Endothelial cell of umbilical vein (primary cell): ENCODE measurements at regions not wholly inside any gene's neighbourhood (a gene's known extent, or its start where the extent isn't known, plus 50 kb on each side); places are given as distances from the start of the nearest gene placed in this dataset.

Experiments
- BruUV-seq: library from RNA; stranded (reverse); fragments of 400-500 nt; replicated peaks from 2 replicates; lab custom pipeline; 2021; lab: Mats Ljungman, UMichigan
- CTCF ChIA-PET: fragments of 300-600, 350-600 bp; sonication (Branson Sonifier 250); formaldehyde crosslinking; loops from one replicate; lab custom pipeline; 2021; ENCODE audit warnings: antibody characterized with exemption, inconsistent platforms; lab: Charles Lee
- POLR2A ChIA-PET: fragments of 300-600, 350-600 bp; sonication (Branson Sonifier 250); formaldehyde crosslinking; loops from one replicate; lab custom pipeline; 2021; ENCODE audit warnings: antibody characterized with exemption, inconsistent platforms; lab: Charles Lee
- DNase-seq: peaks from one replicate; pipeline ENCODE4 v3.0.0-alpha.2; 2011; ENCODE audit warnings: low read depth, low spot score
- FAIRE-seq: peaks from 2 replicates; lab custom pipeline; 2011; peaks lifted over from hg19 to GRCh38; lab: Jason Lieb, UNC
- H2AFZ ChIP-seq: 2 replicates; pipeline ENCODE4 v1.6.0; 2012; ENCODE audit warnings: low read depth, low read length, control low read depth, inconsistent platforms
- H3K27ac ChIP-seq: 2 replicates; pipeline ENCODE4 v1.5.1; 2011; ENCODE audit warnings: low read depth, mild to moderate bottlenecking, control low read depth, low read length, moderate library complexity; ENCODE audit not compliant: insufficient read depth
- H3K27me3 ChIP-seq, 2 experiments: 2 replicates each; pipeline versions ENCODE4 v1.6.0 to v1.6.1; 2011; ENCODE audit warnings: low read length in 2 of 2, mixed read lengths in 1 of 2; ENCODE audit not compliant: control insufficient read depth in 2 of 2, insufficient read depth in 2 of 2
- H3K36me3 ChIP-seq, 2 experiments: 2 replicates in 1 of 2; 3 replicates in 1 of 2; pipeline ENCODE4 v1.5.1; 2011; ENCODE audit warnings: low read length in 2 of 2, mild to moderate bottlenecking in 1 of 2, moderate library complexity in 1 of 2; ENCODE audit not compliant: control insufficient read depth in 2 of 2, insufficient read depth in 2 of 2; ENCODE audit errors: extremely low read depth in 1 of 2
- H3K4me1 ChIP-seq: 3 replicates; pipeline ENCODE4 v1.5.1; 2011; ENCODE audit warnings: mild to moderate bottlenecking, low read length; ENCODE audit not compliant: control insufficient read depth, insufficient read depth; ENCODE audit errors: extremely low read depth
- H3K4me2 ChIP-seq: 2 replicates; pipeline ENCODE4 v1.6.1; 2011; ENCODE audit warnings: low read length, control low read depth, mixed read lengths; ENCODE audit not compliant: insufficient read depth
- H3K4me3 ChIP-seq, 3 experiments: fragments of 200-600 bp in 1 of 3; sonication (generic), shearing (Covaris generic) in 1 of 3; replicated peaks in 1 of 3; 2 replicates each; pipeline ENCODE4 v1.5.1; 2011 to 2016; ENCODE audit warnings: control low read depth in 3 of 3, low read length in 3 of 3, mild to moderate bottlenecking in 2 of 3, inconsistent platforms in 1 of 3, low read depth in 1 of 3, moderate library complexity in 1 of 3; ENCODE audit not compliant: insufficient read depth in 1 of 3
- H3K79me2 ChIP-seq: 2 replicates; pipeline ENCODE4 v1.6.0; 2012; ENCODE audit warnings: low read length, inconsistent platforms; ENCODE audit not compliant: control insufficient read depth, insufficient read depth
- H3K9ac ChIP-seq: replicated peaks from 2 replicates; pipeline ENCODE3; 2011; ENCODE audit warnings: low read length, control low read depth; ENCODE audit not compliant: insufficient read depth; ENCODE audit errors: extremely low read depth
- H3K9me1 ChIP-seq: replicated peaks from 3 replicates; pipeline ENCODE4 v1.6.0; 2011; ENCODE audit warnings: mild to moderate bottlenecking, low read length; ENCODE audit not compliant: control insufficient read depth, insufficient read depth; ENCODE audit errors: extremely low read depth
- H3K9me3 ChIP-seq: replicated peaks from 2 replicates; pipeline ENCODE4 v1.5.1; 2012; ENCODE audit warnings: low read length, inconsistent platforms; ENCODE audit not compliant: control insufficient read depth, insufficient read depth
- H4K20me1 ChIP-seq: replicated peaks from 2 replicates; pipeline ENCODE3; 2011; ENCODE audit warnings: mild to moderate bottlenecking, low read length; ENCODE audit not compliant: control insufficient read depth, insufficient read depth; ENCODE audit errors: extremely low read depth
- CTCF ChIP-seq, 2 donors: IDR thresholded peaks; 1 replicate in 1 of 2; 2 replicates in 1 of 2; pipeline ENCODE4 v1.5.1; 2011; ENCODE audit warnings: low read length in 2 of 2, mild to moderate bottlenecking in 2 of 2, moderate library complexity in 2 of 2, control low read depth in 1 of 2, inconsistent platforms in 1 of 2, low read depth in 1 of 2; ENCODE audit not compliant: insufficient read depth in 1 of 2; ENCODE audit errors: extremely low read depth in 1 of 2
- EZH2 ChIP-seq: IDR thresholded peaks from 2 replicates; pipeline ENCODE4 v1.6.1; 2012; ENCODE audit warnings: borderline replicate concordance, low read depth, mild to moderate bottlenecking, moderate library complexity, low read length, inconsistent platforms; ENCODE audit not compliant: severe bottlenecking
- FOS ChIP-seq: IDR thresholded peaks from 2 replicates; pipeline ENCODE4 v1.6.1; 2011; ENCODE audit warnings: mild to moderate bottlenecking, low read length, moderate library complexity, borderline replicate concordance; ENCODE audit not compliant: insufficient read depth
- GATA2 ChIP-seq: IDR thresholded peaks from 2 replicates; pipeline ENCODE4 v1.7.0; 2011; ENCODE audit warnings: low read depth, mild to moderate bottlenecking, moderate library complexity, mixed read lengths, low read length; ENCODE audit not compliant: insufficient read length, insufficient read depth
- JUN ChIP-seq: IDR thresholded peaks from 2 replicates; pipeline ENCODE4 v1.6.1; 2011; ENCODE audit warnings: borderline replicate concordance, low read depth; ENCODE audit not compliant: insufficient read length, insufficient read depth
- MAX ChIP-seq: IDR thresholded peaks from 2 replicates; pipeline ENCODE4 v1.6.1; 2011; ENCODE audit not compliant: insufficient read depth, insufficient read length
- MYC ChIP-seq: IDR thresholded peaks from one replicate; pipeline ENCODE4 v1.6.1; 2011; ENCODE audit warnings: mild to moderate bottlenecking, low read depth, low read length
- POLR2A ChIP-seq: IDR thresholded peaks from 2 replicates; pipeline ENCODE4 v1.6.1; 2012; ENCODE audit warnings: low read depth, mild to moderate bottlenecking, control low read depth, low read length
- POLR2AphosphoS5 ChIP-seq: IDR thresholded peaks from 2 replicates; pipeline ENCODE4 v1.6.1; 2012; ENCODE audit warnings: low read depth, mild to moderate bottlenecking, control low read depth, low read length, moderate library complexity; ENCODE audit not compliant: insufficient read depth
- dilution Hi-C: fragments of 300-500 bp; cut with MboI; formaldehyde crosslinking; loops from one replicate; pipeline ENCODE4 v1.15.0; 2019; ENCODE audit warnings: low sequenced_read_pairs; ENCODE audit not compliant: extremely low pct_ligation_motif_present
- intact Hi-C: fragments of 100-400 bp; cut with micrococcal nuclease; formaldehyde crosslinking; loops from one replicate; pipeline ENCODE4 v1.10.0; 2022

- no TSS peak for BruUV-seq
- intact Hi-C loops: no loop called here
- CTCF ChIA-PET: no interaction called here
These were observed 356.2 kb downstream of the NNT start for GRCh38 chr5:43959144-43959543.

More at GRCh38 chr5:43959144-43959543, 356.2 kb downstream of the NNT start:
- Histone ChIP-seq H3K9ac (no peak overlapping the region), H3K79me2 (no peaks in the 10 kb centered on the region), H3K9me1 (no peaks in the 10 kb centered on the region), H3K4me2 (no peak overlapping the region), H3K4me3 (no peak overlapping the region), H3K27me3 (no peaks in the 10 kb centered on the region), H4K20me1 (no peaks in the 10 kb centered on the region), H3K27ac (no peak overlapping the region), H3K4me1 (no peaks in the 10 kb centered on the region), H3K9me3 (no peaks in the 10 kb centered on the region), H2AFZ (no peak overlapping the region), H3K36me3 (no peaks in the 10 kb centered on the region)
- TF ChIP-seq POLR2A: no peak
- TF ChIP-seq CTCF (IDR thresholded peaks at IDR 0.05; ENCODE audit: extremely low read depth in 1 of 2, insufficient read depth in 1 of 2, low read depth in 1 of 2, low read length in 2 of 2): no peak
- no peak for TF ChIP-seq EZH2
- no peak for TF ChIP-seq JUN
- TF ChIP-seq GATA2: no peak
- TF ChIP-seq MYC: no peak
- TF ChIP-seq MAX: no peak
- TF ChIP-seq FOS: no peak
- no peak for TF ChIP-seq POLR2AphosphoS5
- dilution Hi-C loops: no loop called here
- FAIRE-seq: no peak
- POLR2A ChIA-PET: no interaction called here
- DNase-seq: no peak
